Uterus (tissue), 2 donors: ENCODE measurements at regions not wholly inside any gene's neighbourhood (a gene's known extent, or its start where the extent isn't known, plus 50 kb on each side); places are given as distances from the start of the nearest gene placed in this dataset.

ENCODE experiments used
- CTCF ChIP-seq, 4 experiments: fragments of 200-600 bp in 2 of 4; fragments of 450-650 bp in 2 of 4; sonication (generic) in 2 of 4; IDR thresholded peaks; one replicate each; pipeline ENCODE4 v1.5.1; 2016 to 2019; ENCODE audit warnings: antibody characterized with exemption in 4 of 4, mild to moderate bottlenecking in 2 of 4, moderate library complexity in 1 of 4
- POLR2A ChIP-seq, 2 donors: fragments of 450-650 bp; IDR thresholded peaks; one replicate each; pipeline ENCODE4 v1.6.1; 2016; ENCODE audit warnings: antibody characterized with exemption in 2 of 2, mild to moderate bottlenecking in 1 of 2, moderate library complexity in 1 of 2

GRCh38 chr5:135161221-135161620 lies 127.2 kb upstream of the PITX1 start:
- TF ChIP-seq CTCF (IDR thresholded peaks at IDR 0.05) = no peak
- TF ChIP-seq POLR2A (IDR thresholded peaks at IDR 0.05) = no peak
